Activated T-helper 1 cell treated with Interleukin-2 at 50 U/mL for 16 hours (primary cell): ENCODE measurements at regions not wholly inside any gene's neighbourhood (a gene's known extent, or its start where the extent isn't known, plus 50 kb on each side); places are given as distances from the start of the nearest gene placed in this dataset.
"Not testable (repeated sequence)": the region's sequence is repeated elsewhere in the genome, so short reads cannot be mapped to it uniquely, and the experiment has no call there.

Experiments used
- DNase-seq: peaks from one replicate; pipeline ENCODE4 v3.0.0-alpha.2; 2020; ENCODE audit warnings: low read depth

DNA sequence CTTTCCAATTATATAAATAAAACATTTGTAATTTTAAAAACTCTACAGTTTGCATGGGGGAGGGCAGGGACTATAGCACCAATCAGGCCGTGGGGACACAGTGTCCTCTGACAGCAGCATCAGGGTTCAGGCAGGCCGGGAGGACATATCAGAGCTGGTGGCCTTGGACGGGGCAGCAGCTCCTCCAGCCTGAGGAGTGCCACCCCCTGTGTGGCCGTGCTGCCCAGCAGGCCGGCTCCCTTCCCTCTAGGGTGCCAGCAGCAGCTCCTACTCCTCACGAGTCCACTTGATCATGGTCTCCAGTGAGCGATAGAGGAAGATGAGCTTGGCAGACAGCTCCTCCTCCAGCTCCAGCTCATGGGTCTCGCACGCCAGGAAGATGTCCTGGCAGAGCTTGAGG, 144.0 kb upstream of the PHACTR3 start:
- DNase-seq, result no peak

GRCh38 chr20:59461526-59461925, 142.8 kb upstream of the PHACTR3 start:
- DNase-seq, result no peak

GRCh38 chr20:59462249-59462648, 142.1 kb upstream of the PHACTR3 start:
- DNase-seq, result no peak

DNA sequence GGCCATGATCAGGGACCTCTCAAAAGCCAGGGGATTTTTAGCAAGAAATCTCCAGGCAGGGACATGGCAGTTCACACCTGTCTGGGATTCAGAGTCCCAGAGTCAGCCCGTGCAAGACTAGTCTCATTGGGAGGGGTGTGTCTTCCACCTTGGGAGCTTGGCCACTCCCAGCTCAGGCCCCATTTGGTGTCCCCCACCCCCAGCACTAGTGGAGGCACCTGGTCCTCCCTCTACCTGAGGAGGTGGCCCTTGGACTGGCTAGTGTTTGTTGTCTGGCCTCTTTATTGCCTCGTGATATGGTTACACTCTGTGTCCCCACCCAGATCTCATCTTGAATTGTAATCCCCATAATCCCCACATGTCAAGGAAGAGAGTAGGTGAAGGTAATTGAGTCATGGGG, 140.8 kb upstream of the PHACTR3 start:
- no peak for DNase-seq

DNA sequence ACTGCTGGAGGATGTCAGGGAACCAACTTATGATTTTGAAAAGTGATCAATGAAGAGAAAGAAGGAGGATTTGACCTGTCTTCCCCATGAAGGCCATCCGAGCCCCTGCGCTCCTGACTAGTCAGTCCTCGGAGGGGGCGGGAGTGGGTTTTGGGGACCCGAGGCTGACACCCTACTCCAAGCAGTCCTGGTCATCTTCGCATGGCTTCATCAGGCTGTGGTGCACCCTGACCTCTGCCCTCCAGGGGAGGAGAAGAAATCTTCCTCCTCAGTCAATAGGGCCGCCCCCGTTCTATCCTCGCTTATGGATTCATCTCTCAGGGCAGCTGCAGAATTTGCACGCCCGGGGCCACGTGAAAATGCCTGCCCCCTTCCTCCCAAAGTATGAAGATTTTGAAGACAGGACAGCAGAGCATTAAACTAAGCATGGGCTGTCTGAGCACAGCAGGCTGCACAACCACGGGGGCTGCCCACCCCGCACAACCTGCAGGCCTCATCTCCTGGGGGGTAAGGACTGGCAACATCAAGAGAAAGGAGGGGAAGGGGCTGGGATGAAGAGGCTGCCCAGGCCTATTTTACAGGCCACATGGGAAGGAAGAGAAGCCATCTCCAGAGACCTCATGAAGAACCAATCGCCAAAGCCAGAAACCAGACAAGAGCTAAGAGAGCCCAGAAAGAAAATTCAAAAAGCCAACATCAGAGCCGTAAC, 138.1 kb upstream of the PHACTR3 start:
- DNase-seq, result no peak

GRCh38 chr20:59468831-59469230, 135.5 kb upstream of the PHACTR3 start:
- DNase-seq, result no peak

DNA sequence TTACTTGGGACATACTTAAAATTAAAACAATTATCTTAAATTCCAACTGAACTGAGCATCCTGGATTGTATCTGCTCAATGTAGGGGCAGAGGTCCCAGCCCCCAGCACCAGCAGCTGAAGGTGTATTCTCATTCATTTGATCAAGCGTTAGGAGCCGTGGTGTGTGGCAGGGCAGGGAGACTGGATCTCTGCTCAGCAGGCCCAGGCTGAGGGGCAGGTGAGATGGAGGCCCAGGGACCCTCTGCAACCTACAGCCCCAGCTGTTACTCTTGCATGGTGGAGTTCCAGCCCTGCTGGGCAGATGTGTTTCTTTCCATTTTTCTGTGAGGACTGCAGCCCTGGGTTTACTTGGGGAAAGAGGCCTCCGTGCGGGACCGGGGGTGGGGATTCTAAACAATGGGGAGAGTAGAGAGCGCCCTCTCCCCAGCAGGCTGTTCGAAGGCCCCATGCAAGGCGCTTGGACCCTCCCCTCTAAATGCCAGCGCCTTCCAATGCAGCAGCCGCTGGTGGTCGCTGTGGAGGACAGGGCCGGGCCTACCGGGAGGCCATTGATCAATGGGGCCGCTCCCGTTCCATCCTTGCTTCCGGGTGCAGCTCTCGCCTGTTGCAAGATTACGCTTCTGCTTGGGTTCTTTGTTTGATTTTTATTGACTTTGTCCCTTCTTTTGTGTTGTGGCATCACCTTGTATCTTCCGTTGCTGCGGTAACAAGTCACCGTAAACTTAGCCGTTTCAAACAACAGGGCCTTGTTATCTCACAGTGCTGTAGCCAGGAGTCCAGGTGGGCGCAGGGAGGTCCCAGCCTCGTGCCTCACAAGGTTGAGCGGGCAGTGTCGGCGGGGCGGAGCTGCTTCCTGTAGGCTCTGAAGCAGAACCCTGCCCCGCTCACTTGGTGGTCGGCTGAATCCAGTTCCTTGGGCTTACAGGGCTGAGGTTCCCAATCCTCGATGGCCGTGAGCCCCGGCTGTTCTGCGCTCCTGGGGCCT, 134.8 kb upstream of the PHACTR3 start:
- no peak for DNase-seq

- DNase-seq, result no peak
Observed at GRCh38 chr20:59470521-59470920, 133.8 kb upstream of the PHACTR3 start.

DNA sequence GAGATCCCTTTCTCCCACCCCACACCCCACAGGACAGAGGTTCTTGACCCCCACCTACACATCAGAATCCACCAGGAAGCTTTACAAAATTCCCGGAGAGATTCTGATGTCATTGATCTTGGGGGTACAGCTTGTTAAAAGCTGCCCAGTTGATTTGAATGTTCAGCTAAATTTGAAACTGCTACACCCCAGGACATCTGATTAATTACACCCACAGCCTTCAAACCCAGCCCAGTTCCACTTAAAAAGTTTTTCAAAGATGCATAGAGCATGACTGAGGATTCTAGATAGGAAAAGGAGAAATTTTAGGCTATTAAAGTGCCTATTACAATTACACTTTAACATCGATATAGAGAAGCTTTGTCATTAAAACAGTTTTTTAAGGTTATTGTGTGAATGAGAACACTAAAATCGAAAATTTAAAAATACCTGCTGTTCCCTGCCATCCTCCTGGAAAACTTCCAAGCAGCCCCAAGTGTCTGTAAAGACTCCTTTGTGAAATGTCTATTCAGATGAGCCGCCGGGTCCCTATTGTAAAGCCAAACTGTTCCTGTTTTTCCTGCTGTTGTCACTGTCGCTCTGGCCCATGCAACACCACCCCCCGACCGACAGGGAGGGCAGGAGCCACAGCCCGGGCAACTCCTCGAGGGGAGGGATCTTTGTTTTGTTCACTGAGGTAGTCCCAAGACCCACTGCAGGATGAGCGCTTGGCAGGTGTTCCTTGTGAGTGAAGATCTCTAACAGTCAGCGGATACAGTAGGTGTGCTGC, 132.5 kb upstream of the PHACTR3 start:
- DNase-seq, result no peak

GRCh38 chr20:59473742-59474141, 130.6 kb upstream of the PHACTR3 start:
- no peak for DNase-seq

- DNase-seq, result no peak
Observed at GRCh38 chr20:59481067-59481466, 123.3 kb upstream of the PHACTR3 start.

DNA sequence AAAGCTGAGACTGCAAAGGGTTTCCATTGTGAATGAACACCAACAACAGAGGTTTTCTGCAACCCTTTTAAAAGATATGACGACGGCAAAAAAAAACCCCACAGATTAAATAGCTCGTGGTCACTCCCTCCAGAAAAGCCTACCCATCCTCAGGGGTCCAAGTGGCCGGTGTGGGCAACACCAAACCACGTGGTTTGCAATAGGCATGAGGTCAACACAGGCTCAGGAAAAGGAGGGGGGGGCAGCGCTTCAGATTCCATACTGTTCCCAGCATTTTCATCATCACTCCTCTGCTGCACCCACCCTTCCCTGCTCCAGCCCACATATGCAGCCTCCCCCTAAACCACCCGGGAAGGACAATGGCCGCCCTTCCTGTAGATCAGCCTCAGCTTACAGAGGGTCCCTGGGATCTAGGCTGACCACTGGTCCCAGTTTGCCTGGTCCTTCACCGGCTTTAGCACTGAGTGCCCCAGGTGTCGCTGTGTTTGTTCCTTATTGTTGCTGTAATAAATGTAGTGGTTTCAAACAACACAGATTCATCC, 122.8 kb upstream of the PHACTR3 start:
- DNase-seq, result no peak

GRCh38 chr20:59482351-59483187, 121.8 kb upstream of the PHACTR3 start:
- no peak for DNase-seq

GRCh38 chr20:59483481-59483880, 120.9 kb upstream of the PHACTR3 start:
- DNase-seq, result no peak

GRCh38 chr20:59484228-59484627, 120.1 kb upstream of the PHACTR3 start:
- DNase-seq, result no peak

- no peak for DNase-seq
Observed at GRCh38 chr20:59485576-59486454, 118.5 kb upstream of the PHACTR3 start.

GRCh38 chr20:59488459-59488858, 115.9 kb upstream of the PHACTR3 start:
- DNase-seq, result not testable (repeated sequence)

- DNase-seq, result not testable (repeated sequence)
Observed at GRCh38 chr20:59490196-59491004, 113.9 kb upstream of the PHACTR3 start.

- DNase-seq, result no peak
Observed at GRCh38 chr20:59491884-59492283, 112.5 kb upstream of the PHACTR3 start.
